ENCODE measurements at regions not wholly inside any gene's neighbourhood (a gene's known extent, or its start where the extent isn't known, plus 50 kb on each side); places are given as distances from the start of the nearest gene placed in this dataset.

GRCh38 chr1:40922969-40923368, 56.5 kb upstream of the CTPS1 start:
- TF ChIP-seq, protein P1, sequence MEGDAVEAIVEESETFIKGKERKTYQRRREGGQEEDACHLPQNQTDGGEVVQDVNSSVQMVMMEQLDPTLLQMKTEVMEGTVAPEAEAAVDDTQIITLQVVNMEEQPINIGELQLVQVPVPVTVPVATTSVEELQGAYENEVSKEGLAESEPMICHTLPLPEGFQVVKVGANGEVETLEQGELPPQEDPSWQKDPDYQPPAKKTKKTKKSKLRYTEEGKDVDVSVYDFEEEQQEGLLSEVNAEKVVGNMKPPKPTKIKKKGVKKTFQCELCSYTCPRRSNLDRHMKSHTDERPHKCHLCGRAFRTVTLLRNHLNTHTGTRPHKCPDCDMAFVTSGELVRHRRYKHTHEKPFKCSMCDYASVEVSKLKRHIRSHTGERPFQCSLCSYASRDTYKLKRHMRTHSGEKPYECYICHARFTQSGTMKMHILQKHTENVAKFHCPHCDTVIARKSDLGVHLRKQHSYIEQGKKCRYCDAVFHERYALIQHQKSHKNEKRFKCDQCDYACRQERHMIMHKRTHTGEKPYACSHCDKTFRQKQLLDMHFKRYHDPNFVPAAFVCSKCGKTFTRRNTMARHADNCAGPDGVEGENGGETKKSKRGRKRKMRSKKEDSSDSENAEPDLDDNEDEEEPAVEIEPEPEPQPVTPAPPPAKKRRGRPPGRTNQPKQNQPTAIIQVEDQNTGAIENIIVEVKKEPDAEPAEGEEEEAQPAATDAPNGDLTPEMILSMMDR (conservative IDR thresholded peaks at IDR 0.05; ENCODE audit: low read depth, low read length), result no peak
- TF ChIP-seq EZH2 (IDR thresholded peaks at IDR 0.05; ENCODE audit: low read length, unreplicated experiment), result no peak
- no peak for TF ChIP-seq EZH2phosphoT487 (IDR thresholded peaks at IDR 0.05; ENCODE audit: borderline replicate concordance, low read length)
